Liver (tissue), 8 donors: ENCODE measurements at regions not wholly inside any gene's neighbourhood (a gene's known extent, or its start where the extent isn't known, plus 50 kb on each side); places are given as distances from the start of the nearest gene placed in this dataset.

Experiments used
- DNase-seq: peaks from one replicate; pipeline ENCODE4 v3.0.0-alpha.2; 2017; ENCODE audit warnings: low spot score
- H3K27ac ChIP-seq, 2 donors: one replicate each; pipeline ENCODE4 v1.7.0; 2013; ENCODE audit warnings: inconsistent platforms in 2 of 2, low read length in 2 of 2, control low read depth in 1 of 2, low read depth in 1 of 2, mild to moderate bottlenecking in 1 of 2
- H3K27me3 ChIP-seq, 4 donors: one replicate each; pipeline versions ENCODE4 v1.6.1 to v1.7.0; 2013; ENCODE audit warnings: low read length in 3 of 4, inconsistent platforms in 1 of 4, mild to moderate bottlenecking in 1 of 4, moderate library complexity in 1 of 4; ENCODE audit not compliant: control insufficient read depth in 4 of 4, insufficient read depth in 4 of 4
- H3K36me3 ChIP-seq, 4 donors: one replicate each; pipeline versions ENCODE4 v1.6.1 to v1.7.0; 2013; ENCODE audit warnings: low read length in 3 of 4, mild to moderate bottlenecking in 3 of 4, low read depth in 1 of 4, moderate library complexity in 1 of 4; ENCODE audit not compliant: control insufficient read depth in 4 of 4, insufficient read depth in 3 of 4
- H3K4me1 ChIP-seq, 4 donors: one replicate each; pipeline versions ENCODE4 v1.6.1 to v1.7.0; 2013; ENCODE audit warnings: low read length in 3 of 4, mild to moderate bottlenecking in 3 of 4, moderate library complexity in 1 of 4; ENCODE audit not compliant: control insufficient read depth in 4 of 4, insufficient read depth in 4 of 4
- H3K4me3 ChIP-seq, 3 donors: one replicate each; pipeline versions ENCODE4 v1.6.1 to v1.7.0; 2013; ENCODE audit warnings: low read length in 3 of 3, control low read depth in 1 of 3, low read depth in 1 of 3, mild to moderate bottlenecking in 1 of 3
- H3K9ac ChIP-seq, 2 donors: one replicate each; pipeline ENCODE4 v1.7.0; 2013; ENCODE audit warnings: low read length in 2 of 2, mild to moderate bottlenecking in 2 of 2, moderate library complexity in 2 of 2, control low read depth in 1 of 2, low read depth in 1 of 2
- H3K9me3 ChIP-seq, 4 donors: one replicate each; pipeline versions ENCODE4 v1.6.1 to v1.7.0; 2013; ENCODE audit warnings: low read length in 3 of 4; ENCODE audit not compliant: control insufficient read depth in 4 of 4
- ATF3 ChIP-seq: IDR thresholded peaks from 2 replicates; pipeline ENCODE4 v1.6.1; 2016; ENCODE audit warnings: antibody characterized with exemption
- FOXA1 ChIP-seq: IDR thresholded peaks from 2 replicates; pipeline ENCODE4 v1.6.1; 2016; ENCODE audit warnings: antibody characterized with exemption
- FOXA2 ChIP-seq: IDR thresholded peaks from 2 replicates; pipeline ENCODE4 v1.6.1; 2016; ENCODE audit warnings: antibody characterized with exemption
- GABPA ChIP-seq, 2 donors: IDR thresholded peaks in 1 of 2; conservative IDR thresholded peaks in 1 of 2; 2 replicates each; pipeline ENCODE4 v1.6.1; 2016; ENCODE audit warnings: antibody characterized with exemption in 2 of 2, mild to moderate bottlenecking in 1 of 2, moderate library complexity in 1 of 2
- HNF4A ChIP-seq, 2 donors: conservative IDR thresholded peaks; 2 replicates each; pipeline ENCODE4 v1.6.1; 2016; ENCODE audit warnings: antibody characterized with exemption in 2 of 2, mild to moderate bottlenecking in 2 of 2
- HNF4G ChIP-seq: IDR thresholded peaks from 2 replicates; pipeline ENCODE4 v1.6.1; 2016; ENCODE audit warnings: antibody characterized with exemption
- JUND ChIP-seq, 2 donors: IDR thresholded peaks; 2 replicates each; pipeline ENCODE4 v1.6.1; 2016; ENCODE audit warnings: antibody characterized with exemption in 2 of 2
- MAX ChIP-seq: IDR thresholded peaks from 2 replicates; pipeline ENCODE4 v1.6.1; 2016; ENCODE audit warnings: antibody characterized with exemption
- NR2F2 ChIP-seq: IDR thresholded peaks from 2 replicates; pipeline ENCODE4 v1.6.1; 2016; ENCODE audit warnings: antibody characterized with exemption
- RAD21 ChIP-seq, 2 donors: IDR thresholded peaks; 2 replicates each; pipeline ENCODE4 v1.6.1; 2016; ENCODE audit warnings: antibody characterized with exemption in 2 of 2, mild to moderate bottlenecking in 2 of 2
- REST ChIP-seq: IDR thresholded peaks from 2 replicates; pipeline ENCODE4 v1.6.1; 2016; ENCODE audit warnings: antibody characterized with exemption, mild to moderate bottlenecking
- RXRA ChIP-seq, 2 donors: IDR thresholded peaks; 2 replicates each; pipeline ENCODE4 v1.6.1; 2017 to 2018; ENCODE audit warnings: antibody characterized with exemption in 2 of 2, mild to moderate bottlenecking in 1 of 2
- SP1 ChIP-seq: IDR thresholded peaks from 2 replicates; pipeline ENCODE4 v1.6.1; 2018; ENCODE audit warnings: antibody characterized with exemption, mild to moderate bottlenecking
- TAF1 ChIP-seq: conservative IDR thresholded peaks from 2 replicates; pipeline ENCODE4 v1.6.1; 2016; ENCODE audit warnings: antibody characterized with exemption, mild to moderate bottlenecking
- YY1 ChIP-seq: IDR thresholded peaks from 2 replicates; pipeline ENCODE4 v1.6.1; 2016; ENCODE audit warnings: antibody characterized with exemption, mild to moderate bottlenecking
- ZBTB33 ChIP-seq: IDR thresholded peaks from 2 replicates; pipeline ENCODE4 v1.6.1; 2016; ENCODE audit warnings: antibody characterized with exemption
- WGBS: extraction: QIAGEN DNeasy Blood & Tissue Kit; methylation state at CpG from one replicate; pipeline ENCODE4 v1.1.7; 2013; 5-methylcytosine and 5-hydroxymethylcytosine counted together
- TF ChIP-seq, protein P1 (sequence below): fragments of 150-350 bp; IDR thresholded peaks from 2 replicates; pipeline ENCODE4 v1.5.1; 2017; ENCODE audit warnings: improper control_type of control experiment, low read depth, low read length; ENCODE audit not compliant: missing input control
- donor health status: healthy.
- donor health status: healthy.
- donor health status: healthy.
- donor health status: healthy.
- donor health status: healthy.

DNA sequence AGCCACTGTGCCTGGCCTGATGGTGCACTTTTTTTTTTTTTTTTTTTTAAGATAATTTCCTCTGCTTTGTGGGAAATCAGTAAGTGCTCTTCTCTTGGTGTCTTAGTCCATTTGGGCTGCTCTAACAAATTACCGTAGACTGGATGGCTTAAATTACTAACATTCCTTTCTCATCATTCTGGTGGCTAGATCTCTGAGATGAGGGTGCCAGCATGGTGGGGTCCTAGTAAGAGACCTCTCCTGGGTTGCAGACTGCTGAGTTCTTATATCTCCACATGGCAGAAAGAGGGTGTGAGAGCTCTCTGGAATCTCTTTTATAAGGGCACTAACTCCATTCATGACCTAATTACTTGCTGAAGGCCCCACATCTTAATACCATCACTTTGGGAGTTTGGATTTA lies 133.9 kb upstream of the ANKRD55 start:
- TF ChIP-seq ATF3 (no peak), JUND (IDR thresholded peaks at IDR 0.05) (no peak), REST (no peak), NR2F2 (no peak)
- no peaks in the 10 kb centered on the region for H3K4me1 ChIP-seq
- peaks cover 0 to 2% (median 0%) of the 10 kb centered on the region in 4 donors for H3K9me3 ChIP-seq
- H3K27ac ChIP-seq = no peak overlapping the region
- DNase-seq = no peak
- no peak overlapping the region for H3K4me3 ChIP-seq
- no peaks in the 10 kb centered on the region for H3K36me3 ChIP-seq
- WGBS = 94% methylated on average over 1 of the region's 1 CpG
- no peak overlapping the region for H3K9ac ChIP-seq
- H3K27me3 ChIP-seq = no peaks in the 10 kb centered on the region

- H3K4me3 ChIP-seq = no peak overlapping the region
- no peak for TF ChIP-seq RAD21 (IDR thresholded peaks at IDR 0.05)
- TF ChIP-seq MAX = no peak
- TF ChIP-seq HNF4A (conservative IDR thresholded peaks at IDR 0.05) = no peak
- TF ChIP-seq TAF1 = no peak
- TF ChIP-seq YY1 = no peak
- no peak for TF ChIP-seq GABPA (IDR thresholded peaks at IDR 0.05 in 1 of 2, conservative IDR thresholded peaks at IDR 0.05 in 1 of 2)
- WGBS = 95% methylated on average over 2 of the region's 2 CpGs
- no peak for DNase-seq
- H3K27me3 ChIP-seq = no peaks in the 10 kb centered on the region
- no peaks in the 10 kb centered on the region for H3K9me3 ChIP-seq
- no peak overlapping the region for H3K9ac ChIP-seq
- peaks cover 0 to 11% (median 7%) of the 10 kb centered on the region in 4 donors for H3K4me1 ChIP-seq
- no peaks in the 10 kb centered on the region for H3K36me3 ChIP-seq
- H3K27ac ChIP-seq = no peak overlapping the region
These were observed 128.3 kb upstream of the ANKRD55 start for GRCh38 chr5:56361398-56361797.

DNA sequence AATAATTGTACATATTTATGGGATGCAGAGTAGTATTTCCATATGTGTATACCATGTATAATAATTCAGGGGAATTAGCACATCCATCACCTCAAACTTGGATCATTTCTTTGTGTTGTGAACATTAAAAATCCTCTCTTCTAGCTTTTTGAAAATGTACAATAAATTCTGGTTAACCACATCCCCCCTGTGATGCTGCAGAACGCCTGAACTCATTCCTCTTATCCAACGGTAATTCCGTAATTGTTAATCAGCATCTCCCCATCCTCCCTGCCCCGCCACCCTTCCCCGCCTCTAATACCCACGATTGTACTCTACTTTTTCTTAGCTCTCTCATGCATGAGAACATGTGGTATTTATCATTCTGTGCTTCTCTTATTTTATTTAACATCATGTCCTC lies 127.7 kb upstream of the ANKRD55 start:
- no peaks in the 10 kb centered on the region for H3K9me3 ChIP-seq
- WGBS = 84% methylated on average over 6 of the region's 6 CpGs
- H3K4me3 ChIP-seq = no peak overlapping the region
- DNase-seq = no peak
- no peak overlapping the region for H3K9ac ChIP-seq
- H3K36me3 ChIP-seq = no peaks in the 10 kb centered on the region
- no peak overlapping the region for H3K27ac ChIP-seq
- no peaks in the 10 kb centered on the region for H3K27me3 ChIP-seq
- peaks cover 0 to 11% (median 7%) of the 10 kb centered on the region in 4 donors for H3K4me1 ChIP-seq
- TF ChIP-seq, protein P1, sequence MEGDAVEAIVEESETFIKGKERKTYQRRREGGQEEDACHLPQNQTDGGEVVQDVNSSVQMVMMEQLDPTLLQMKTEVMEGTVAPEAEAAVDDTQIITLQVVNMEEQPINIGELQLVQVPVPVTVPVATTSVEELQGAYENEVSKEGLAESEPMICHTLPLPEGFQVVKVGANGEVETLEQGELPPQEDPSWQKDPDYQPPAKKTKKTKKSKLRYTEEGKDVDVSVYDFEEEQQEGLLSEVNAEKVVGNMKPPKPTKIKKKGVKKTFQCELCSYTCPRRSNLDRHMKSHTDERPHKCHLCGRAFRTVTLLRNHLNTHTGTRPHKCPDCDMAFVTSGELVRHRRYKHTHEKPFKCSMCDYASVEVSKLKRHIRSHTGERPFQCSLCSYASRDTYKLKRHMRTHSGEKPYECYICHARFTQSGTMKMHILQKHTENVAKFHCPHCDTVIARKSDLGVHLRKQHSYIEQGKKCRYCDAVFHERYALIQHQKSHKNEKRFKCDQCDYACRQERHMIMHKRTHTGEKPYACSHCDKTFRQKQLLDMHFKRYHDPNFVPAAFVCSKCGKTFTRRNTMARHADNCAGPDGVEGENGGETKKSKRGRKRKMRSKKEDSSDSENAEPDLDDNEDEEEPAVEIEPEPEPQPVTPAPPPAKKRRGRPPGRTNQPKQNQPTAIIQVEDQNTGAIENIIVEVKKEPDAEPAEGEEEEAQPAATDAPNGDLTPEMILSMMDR = no peak
- TF ChIP-seq ZBTB33 (no peak), SP1 (no peak), RXRA (IDR thresholded peaks at IDR 0.05) (no peak), HNF4A (conservative IDR thresholded peaks at IDR 0.05) (no peak), YY1 (no peak), REST (no peak), RAD21 (IDR thresholded peaks at IDR 0.05) (no peak), HNF4G (no peak), TAF1 (no peak), FOXA2 (no peak), ATF3 (no peak), FOXA1 (no peak)
